SJSA1 (cell line): ENCODE measurements at regions not wholly inside any gene's neighbourhood (a gene's known extent, or its start where the extent isn't known, plus 50 kb on each side); places are given as distances from the start of the nearest gene placed in this dataset.
A peak's percentile ranks its signal among the peaks of the same experiment; 100 is the strongest.

Experiments used
- DNase-seq, 2 experiments: peaks; one replicate each; pipeline ENCODE4 v3.0.0-alpha.2; 2015 to 2020; ENCODE audit warnings: low spot score in 2 of 2, low read depth in 1 of 2
- H3K27ac ChIP-seq: fragments of 250-450 bp; sonication (Bioruptor Pico); 2 replicates; pipeline ENCODE4 v1.5.1; 2020; ENCODE audit warnings: mild to moderate bottlenecking, moderate library complexity
- H3K27me3 ChIP-seq: fragments of 250-450 bp; sonication (Bioruptor Pico); replicated peaks from 2 replicates; pipeline ENCODE4 v1.5.1; 2020; ENCODE audit warnings: mild to moderate bottlenecking, moderate library complexity
- H3K36me3 ChIP-seq: fragments of 250-450 bp; sonication (Bioruptor Pico); 2 replicates; pipeline ENCODE4 v1.5.1; 2020; ENCODE audit warnings: mild to moderate bottlenecking
- H3K4me1 ChIP-seq: fragments of 250-450 bp; sonication (Bioruptor Pico); replicated peaks from 2 replicates; pipeline ENCODE4 v1.6.1; 2021; ENCODE audit warnings: mild to moderate bottlenecking
- H3K4me3 ChIP-seq: fragments of 250-450 bp; sonication (Bioruptor Pico); 2 replicates; pipeline ENCODE4 v1.5.1; 2020; ENCODE audit warnings: mild to moderate bottlenecking
- H3K9me3 ChIP-seq: fragments of 250-450 bp; sonication (Bioruptor Pico); replicated peaks from 2 replicates; pipeline ENCODE4 v1.5.1; 2020; ENCODE audit warnings: mild to moderate bottlenecking

DNA sequence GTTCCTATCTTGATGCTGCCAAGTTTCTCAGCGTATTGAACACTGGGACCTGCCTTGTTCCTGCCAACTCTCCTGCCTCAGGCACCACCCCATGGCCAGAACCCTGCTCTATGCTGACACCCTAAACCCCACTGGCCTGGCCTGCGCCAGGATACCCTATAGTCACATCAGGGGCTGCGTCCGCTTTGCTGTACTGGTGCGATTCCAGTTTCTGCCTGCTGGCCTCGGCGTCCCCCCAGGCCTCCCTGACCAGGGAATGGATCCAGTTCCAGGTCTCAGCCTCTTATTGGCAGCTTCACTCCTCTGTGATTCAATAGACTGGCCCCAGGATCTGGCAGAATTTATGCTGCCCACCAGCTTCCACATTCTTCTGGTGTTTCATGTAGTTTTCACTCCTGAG is 55.0 kb downstream of the GPR6 start:
- Histone ChIP-seq H3K4me3 (no peak overlapping the region), H3K27me3 (no peaks in the 10 kb centered on the region), H3K4me1 (no peaks in the 10 kb centered on the region), H3K36me3 (no peaks in the 10 kb centered on the region), H3K27ac (no peak overlapping the region), H3K9me3 (no peaks in the 10 kb centered on the region)
- DNase-seq: no peak

DNA sequence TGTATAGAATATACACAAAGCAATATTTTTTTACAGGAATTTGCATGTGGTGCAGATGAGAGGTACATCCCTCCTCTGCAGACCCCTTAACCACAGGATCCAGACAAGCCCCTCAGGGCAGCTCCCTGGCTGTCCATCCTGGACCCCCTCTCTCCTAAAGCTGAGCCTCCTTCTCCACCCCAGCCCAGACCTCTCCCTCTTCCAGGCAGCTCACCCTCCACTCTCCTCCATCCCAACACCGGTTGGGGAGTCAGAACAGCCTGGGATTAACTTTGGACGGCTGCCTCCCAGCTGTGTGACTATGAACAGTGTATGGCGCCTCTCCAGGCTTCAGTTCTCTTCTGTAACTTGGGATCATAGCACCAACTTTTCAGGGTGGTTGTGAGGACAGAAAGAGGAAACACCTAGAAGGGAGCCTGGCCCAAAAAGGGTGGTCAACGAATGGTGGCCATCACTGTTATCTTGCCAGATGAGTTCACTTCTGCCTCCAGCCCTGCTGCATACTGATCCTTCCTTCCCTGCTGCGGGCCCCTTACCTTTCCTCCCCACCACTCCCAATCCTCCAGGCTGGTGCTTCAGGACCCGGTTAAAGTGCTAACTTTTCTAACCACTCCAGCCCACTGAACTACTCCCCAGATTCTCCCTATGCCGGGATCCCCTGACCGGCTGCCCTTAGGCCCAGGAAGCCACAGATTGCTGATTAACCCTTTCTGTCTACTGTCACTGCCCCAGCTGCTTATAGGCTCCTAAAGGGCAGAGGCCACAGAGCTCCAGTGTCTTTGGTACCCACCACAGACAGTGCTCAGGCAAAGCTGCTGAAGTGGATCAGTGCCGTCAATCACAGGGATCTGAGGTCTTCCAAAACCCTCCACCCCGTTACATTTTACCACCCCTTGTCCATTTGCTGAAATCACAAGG is 55.9 kb downstream of the GPR6 start:
- Histone ChIP-seq H3K4me1 (no peaks in the 10 kb centered on the region), H3K27me3 (no peaks in the 10 kb centered on the region), H3K9me3 (no peaks in the 10 kb centered on the region), H3K4me3 (no peak overlapping the region), H3K27ac (no peak overlapping the region), H3K36me3 (no peaks in the 10 kb centered on the region)
- no peak for DNase-seq

DNA sequence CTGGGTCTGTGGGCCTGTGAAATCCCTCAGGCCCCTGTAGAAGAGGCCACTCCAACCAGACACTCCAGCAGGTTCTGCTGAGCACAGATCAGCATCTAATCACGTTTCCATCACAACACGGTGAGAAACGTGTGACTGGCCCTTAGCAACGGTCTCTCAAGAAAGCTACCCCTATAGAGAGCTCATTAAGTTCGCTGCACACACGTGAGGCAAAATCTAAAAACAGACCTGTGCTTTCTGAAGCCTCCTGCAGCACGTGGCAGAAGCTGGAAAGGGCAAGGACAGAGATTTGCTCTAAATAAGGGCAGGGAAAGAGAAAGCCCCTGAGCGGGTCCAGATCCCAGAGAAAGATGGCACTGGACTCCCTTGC is 56.5 kb downstream of the GPR6 start:
- Histone ChIP-seq H3K36me3 (no peaks in the 10 kb centered on the region), H3K27me3 (no peaks in the 10 kb centered on the region), H3K4me1 (no peaks in the 10 kb centered on the region), H3K9me3 (no peaks in the 10 kb centered on the region), H3K27ac (no peak overlapping the region), H3K4me3 (no peak overlapping the region)
- DNase-seq: no peak

DNA sequence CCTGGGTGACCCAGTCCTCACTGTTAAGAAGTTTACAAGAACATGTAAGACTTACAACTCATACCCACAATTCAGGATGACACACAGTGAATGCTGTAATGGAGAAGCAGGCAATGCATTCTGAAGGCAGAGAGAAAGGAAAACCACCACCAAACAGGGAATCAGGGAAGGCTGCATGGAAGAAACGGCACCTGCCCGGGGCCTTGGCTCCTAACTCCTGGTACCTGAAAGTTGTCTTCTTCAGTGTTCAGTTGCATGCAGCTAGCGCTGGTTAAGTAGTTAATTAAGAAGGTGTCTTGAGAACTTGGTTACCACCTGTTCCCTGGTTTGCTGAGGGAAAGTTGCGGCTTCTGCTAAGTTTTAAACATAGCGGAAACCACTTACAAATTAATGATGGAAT is 57.2 kb downstream of the GPR6 start:
- Histone ChIP-seq H3K27ac (no peak overlapping the region), H3K9me3 (no peaks in the 10 kb centered on the region), H3K27me3 (no peaks in the 10 kb centered on the region), H3K4me3 (no peak overlapping the region), H3K4me1 (no peaks in the 10 kb centered on the region), H3K36me3 (no peaks in the 10 kb centered on the region)
- no peak for DNase-seq

DNA sequence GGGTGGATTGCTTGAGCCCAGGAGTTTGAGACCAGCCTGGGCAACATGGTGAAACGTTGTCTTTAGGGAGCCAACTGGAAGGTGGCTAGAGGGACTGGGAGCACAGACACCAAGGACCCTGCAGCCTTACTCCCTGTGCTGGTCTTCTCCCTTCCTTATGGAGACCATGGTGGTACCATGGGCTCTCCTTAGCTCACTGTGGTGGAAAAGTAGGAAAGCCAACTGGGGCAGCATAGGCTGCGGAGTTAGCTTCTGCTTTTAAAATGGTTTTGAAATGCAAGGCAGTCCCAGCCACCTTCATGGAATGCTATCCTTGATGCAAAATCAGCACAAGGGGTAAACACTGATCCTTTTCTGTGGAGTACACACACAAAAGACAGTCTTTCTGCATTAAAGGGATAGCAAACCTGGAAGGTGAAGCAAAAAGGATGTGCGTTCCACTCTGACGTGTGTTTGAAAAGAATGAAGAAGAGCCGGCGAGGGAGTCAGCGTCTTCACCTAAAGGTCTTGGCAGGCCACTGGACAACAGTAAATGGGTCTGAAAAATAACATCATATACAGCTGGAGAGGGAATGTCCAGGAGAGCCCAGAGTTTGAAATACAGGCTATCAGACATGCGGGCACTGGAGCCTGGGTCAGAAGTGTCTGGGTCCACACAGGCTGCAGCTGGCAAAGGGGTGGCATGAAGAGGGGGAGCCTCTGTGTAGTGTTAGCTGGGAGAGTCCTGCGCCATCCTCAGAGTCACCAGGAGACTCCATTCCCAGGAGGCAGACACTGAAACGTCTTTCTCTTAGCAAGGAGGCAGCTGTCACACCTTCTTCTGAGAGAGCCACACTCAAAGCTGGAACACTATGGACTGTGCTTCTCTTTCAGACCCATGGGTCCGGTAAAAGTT is 58.5 kb downstream of the GPR6 start:
- no peak for DNase-seq
- Histone ChIP-seq H3K27ac (no peak overlapping the region), H3K4me1 (no peaks in the 10 kb centered on the region), H3K27me3 (no peaks in the 10 kb centered on the region), H3K36me3 (no peaks in the 10 kb centered on the region), H3K9me3 (no peaks in the 10 kb centered on the region), H3K4me3 (no peak overlapping the region)

DNA sequence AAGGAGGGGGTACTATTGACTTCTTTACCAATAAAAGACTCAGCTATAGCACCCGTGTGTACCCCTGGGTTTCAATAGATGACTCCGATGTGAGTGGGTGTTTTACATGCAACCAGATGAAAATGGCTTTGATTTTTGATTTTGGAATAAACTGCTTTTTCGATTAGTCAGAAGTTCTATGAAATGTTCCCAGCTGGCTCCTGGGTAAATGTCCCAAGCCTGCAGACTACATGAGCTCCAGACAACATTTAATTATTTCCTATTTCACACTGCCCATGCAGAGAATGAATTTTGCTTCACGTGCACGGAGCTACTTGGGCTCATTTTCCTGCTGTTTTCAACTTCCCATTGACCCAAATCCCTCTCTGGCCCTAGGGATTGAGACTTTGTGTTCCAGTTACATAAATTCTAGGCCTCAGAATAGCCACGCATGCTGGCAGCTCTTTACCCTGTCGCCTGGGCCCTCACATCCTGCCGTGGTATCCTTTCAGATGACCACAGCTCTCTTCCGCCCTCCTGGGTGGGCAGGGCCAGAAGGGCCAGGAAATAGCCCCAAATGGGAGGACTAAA is 59.7 kb downstream of the GPR6 start:
- Histone ChIP-seq H3K36me3 (no peaks in the 10 kb centered on the region), H3K4me1 (no peaks in the 10 kb centered on the region), H3K27me3 (no peaks in the 10 kb centered on the region), H3K9me3 (no peaks in the 10 kb centered on the region), H3K4me3 (no peak overlapping the region), H3K27ac (no peak overlapping the region)
- no peak for DNase-seq

DNA sequence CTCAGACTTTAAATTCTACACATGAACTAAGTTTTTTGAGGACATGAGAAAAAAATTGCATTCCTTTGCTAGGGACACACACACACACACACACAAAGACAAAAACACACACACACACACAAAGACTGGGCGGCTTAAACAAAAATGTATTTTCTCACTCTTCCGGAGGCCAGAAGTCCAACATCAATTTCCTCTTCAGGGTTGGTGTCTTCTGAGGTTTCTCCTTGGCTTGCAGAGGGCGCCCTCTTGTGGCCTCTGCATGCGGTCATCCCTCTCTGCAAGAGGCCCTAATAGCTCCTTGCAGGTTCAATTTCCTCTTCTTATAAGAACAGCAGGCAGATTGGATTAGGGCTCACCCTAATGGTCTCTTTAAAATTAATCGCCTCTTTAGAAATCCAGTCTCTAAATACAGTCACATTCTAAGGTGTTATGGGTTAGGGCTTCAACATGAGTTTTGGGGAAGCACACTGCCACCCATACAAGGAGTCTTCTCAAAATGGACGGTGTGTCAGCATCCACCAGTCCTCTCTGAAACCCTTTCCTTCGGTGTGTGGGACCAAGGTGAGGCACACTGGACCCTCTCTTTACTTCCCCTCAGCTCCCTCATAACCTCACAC is 61.4 kb downstream of the GPR6 start:
- H3K9me3 ChIP-seq: no peaks in the 10 kb centered on the region
- no peak overlapping the region for H3K27ac ChIP-seq
- no peaks in the 10 kb centered on the region for H3K36me3 ChIP-seq
- no peak overlapping the region for H3K4me3 ChIP-seq
- no peaks in the 10 kb centered on the region for H3K27me3 ChIP-seq
- peak; percentile 66 to 70 for DNase-seq
- no peaks in the 10 kb centered on the region for H3K4me1 ChIP-seq

DNA sequence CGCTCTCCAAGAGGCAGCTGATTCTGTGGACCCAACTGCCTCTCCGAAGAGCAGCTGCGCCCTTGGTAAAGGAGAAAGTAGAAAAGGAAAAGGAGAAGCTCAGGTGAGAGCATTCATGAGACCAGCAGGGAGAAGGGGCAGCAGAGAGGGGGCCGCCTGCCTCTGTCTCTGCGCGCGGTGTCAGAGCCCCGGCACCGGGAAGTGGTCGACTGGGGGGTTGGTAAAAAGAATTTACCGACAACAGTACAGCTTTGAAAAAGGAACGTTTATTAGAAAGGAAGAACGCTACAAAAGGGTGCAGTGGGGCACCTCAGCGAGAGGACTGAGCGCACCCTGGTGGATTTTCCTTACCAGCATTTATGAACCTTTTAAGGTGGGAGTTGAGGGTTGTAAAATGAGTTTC is 61.9 kb downstream of the GPR6 start:
- H3K9me3 ChIP-seq: no peaks in the 10 kb centered on the region
- no peaks in the 10 kb centered on the region for H3K4me1 ChIP-seq
- no peaks in the 10 kb centered on the region for H3K27me3 ChIP-seq
- no peak for DNase-seq
- no peak overlapping the region for H3K4me3 ChIP-seq
- no peaks in the 10 kb centered on the region for H3K36me3 ChIP-seq
- no peak overlapping the region for H3K27ac ChIP-seq

DNA sequence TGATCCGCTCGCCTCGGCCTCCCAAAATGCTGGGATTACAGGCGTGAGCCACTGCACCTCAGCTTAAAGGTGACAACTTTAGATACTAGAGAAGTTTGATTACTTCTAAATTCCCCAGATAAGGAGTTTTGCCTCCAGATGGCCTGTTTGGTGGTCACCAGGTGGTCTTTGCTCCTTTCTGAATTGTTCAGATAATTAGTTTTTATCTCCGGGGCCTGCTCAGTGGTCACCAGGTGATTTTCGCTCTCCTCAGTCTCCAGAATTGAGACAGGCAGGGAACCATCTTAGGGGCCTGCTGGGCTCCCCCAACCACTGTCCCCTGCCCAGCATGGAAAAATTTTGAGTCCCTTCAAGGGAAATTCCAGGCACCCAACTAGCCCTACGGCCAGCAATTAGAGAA is 62.6 kb downstream of the GPR6 start:
- no peaks in the 10 kb centered on the region for H3K27me3 ChIP-seq
- no peak overlapping the region for H3K27ac ChIP-seq
- no peak for DNase-seq
- H3K4me3 ChIP-seq: no peak overlapping the region
- no peaks in the 10 kb centered on the region for H3K4me1 ChIP-seq
- no peaks in the 10 kb centered on the region for H3K36me3 ChIP-seq
- H3K9me3 ChIP-seq: no peaks in the 10 kb centered on the region

DNA sequence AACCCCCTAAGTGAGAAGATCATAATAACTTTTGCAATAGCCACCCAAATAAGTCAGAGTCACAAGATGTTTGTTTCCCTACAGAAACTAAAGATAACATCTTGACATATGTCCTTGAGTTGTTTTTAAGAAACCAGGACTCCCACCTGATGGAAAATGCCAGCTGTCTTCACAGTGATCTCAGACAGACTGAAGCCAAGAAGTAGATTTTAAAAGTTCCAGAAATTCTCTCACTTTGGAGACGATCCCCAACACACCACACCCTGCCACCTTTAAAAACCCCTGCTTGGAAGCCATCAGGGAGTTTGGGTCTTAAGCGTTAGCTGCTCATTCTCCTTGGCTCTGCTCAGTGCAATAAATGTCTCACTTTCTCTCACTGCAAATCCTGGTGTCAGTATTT is 63.0 kb downstream of the GPR6 start:
- no peak for DNase-seq
- H3K4me3 ChIP-seq: no peak overlapping the region
- H3K4me1 ChIP-seq: no peaks in the 10 kb centered on the region
- no peaks in the 10 kb centered on the region for H3K27me3 ChIP-seq
- no peak overlapping the region for H3K27ac ChIP-seq
- H3K36me3 ChIP-seq: no peaks in the 10 kb centered on the region
- H3K9me3 ChIP-seq: no peaks in the 10 kb centered on the region

DNA sequence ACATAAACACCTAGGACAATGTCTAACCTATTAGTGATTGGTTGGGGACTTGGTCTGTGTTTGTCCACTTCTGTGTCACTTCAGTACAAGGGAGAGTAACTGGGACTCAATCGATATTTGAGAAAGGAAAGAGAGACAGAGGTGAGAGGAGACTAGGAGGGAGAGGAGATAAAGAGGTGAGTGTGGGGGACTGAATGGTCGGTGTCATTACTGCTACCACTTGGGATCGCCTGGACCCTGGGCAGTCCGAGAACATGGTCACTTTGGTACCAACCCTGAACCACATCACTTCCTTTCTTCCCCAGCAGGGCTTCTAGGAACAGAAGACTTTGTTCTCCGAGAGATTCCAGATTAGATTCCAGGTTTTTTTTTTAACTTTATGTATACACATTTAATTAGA is 63.7 kb downstream of the GPR6 start:
- Histone ChIP-seq H3K4me1 (no peaks in the 10 kb centered on the region), H3K36me3 (no peaks in the 10 kb centered on the region), H3K27me3 (no peaks in the 10 kb centered on the region), H3K9me3 (no peaks in the 10 kb centered on the region), H3K4me3 (no peak overlapping the region), H3K27ac (no peak overlapping the region)
- DNase-seq: no peak

DNA sequence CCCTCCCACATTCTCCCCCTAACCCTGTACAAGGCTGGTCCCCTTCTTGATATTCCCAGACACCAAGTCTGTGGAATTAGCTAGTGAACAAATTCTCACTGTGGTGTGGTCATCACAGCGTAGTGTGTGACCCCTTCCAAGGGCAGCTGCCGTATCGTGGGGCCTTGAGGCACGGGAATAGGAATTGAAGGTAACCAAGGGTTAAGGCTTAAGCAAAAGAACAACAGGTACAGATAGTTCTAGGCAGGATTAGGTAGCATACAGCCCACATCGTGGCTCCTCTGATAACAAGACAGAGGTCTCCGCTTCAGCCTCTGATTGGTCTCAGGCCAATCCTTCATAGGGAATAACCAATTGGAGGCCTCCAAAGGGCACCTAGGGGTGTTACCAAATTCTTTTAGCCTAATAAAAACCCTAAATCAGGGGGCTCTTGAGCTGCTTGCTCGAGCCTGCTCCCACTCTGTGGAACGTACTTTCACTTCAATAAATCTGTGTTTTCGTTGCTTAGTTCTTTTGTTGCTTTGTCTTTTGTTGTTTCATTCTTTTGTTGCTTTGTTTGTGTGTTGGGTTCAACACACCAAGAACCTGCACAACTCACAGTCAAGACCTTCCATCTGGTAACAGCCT is 64.7 kb downstream of the GPR6 start:
- no peak for DNase-seq
- H3K4me3 ChIP-seq: no peak overlapping the region
- no peaks in the 10 kb centered on the region for H3K36me3 ChIP-seq
- H3K9me3 ChIP-seq: no peaks in the 10 kb centered on the region
- H3K27ac ChIP-seq: no peak overlapping the region
- no peaks in the 10 kb centered on the region for H3K27me3 ChIP-seq
- H3K4me1 ChIP-seq: no peaks in the 10 kb centered on the region

DNA sequence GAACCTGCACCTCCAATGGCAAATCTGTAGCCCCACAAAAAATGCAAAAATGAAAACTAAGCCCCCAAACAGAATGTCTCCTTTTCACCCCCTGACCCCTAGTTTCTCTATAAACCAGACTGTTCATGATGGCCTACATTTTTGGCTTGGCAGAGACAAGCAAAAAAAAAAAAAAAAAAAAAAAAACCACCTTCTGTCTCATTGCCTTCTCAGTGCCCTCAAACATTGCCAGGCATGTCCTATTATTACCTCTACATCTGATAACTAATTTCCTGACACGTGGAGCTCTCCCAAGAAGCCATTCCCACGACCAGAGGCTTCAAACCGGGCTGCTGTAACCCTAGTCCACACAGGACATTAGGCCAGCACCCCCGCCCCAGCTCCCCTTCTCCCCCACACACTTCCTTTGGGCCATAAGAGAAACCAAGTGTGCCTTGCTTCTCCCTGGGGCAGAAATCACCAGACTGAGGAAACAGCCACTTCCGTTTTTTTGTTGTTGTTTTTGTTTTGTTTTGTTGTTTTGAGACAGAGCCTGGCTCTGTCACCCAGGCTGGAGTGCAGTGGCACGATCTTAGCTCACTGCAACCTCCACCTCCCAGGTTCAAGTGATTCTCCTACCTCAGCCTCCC is 65.4 kb downstream of the GPR6 start:
- H3K4me1 ChIP-seq: no peaks in the 10 kb centered on the region
- H3K4me3 ChIP-seq: no peak overlapping the region

More for the DNA sequence above, 65.4 kb downstream of the GPR6 start:
- Histone ChIP-seq H3K9me3 (no peaks in the 10 kb centered on the region), H3K36me3 (no peaks in the 10 kb centered on the region), H3K27me3 (no peaks in the 10 kb centered on the region), H3K27ac (no peak overlapping the region)
- DNase-seq: no peak
